UCSD-AML1 (cell line): ENCODE measurements at regions not wholly inside any gene's neighbourhood (a gene's known extent, or its start where the extent isn't known, plus 50 kb on each side); places are given as distances from the start of the nearest gene placed in this dataset.
"Not testable (repeated sequence)": the region's sequence is repeated elsewhere in the genome, so short reads cannot be mapped to it uniquely, and the experiment has no call there.

Experiments used
- DNase-seq: peaks from one replicate; lab custom pipeline; 2025; ENCODE audit not compliant: unreplicated experiment; lab: John Stamatoyannopoulos, UW

- DNase-seq = no peak
Observed at GRCh38 chr20:54323227-54323734, 115.4 kb downstream of the PFDN4 start.

- DNase-seq = no peak
Observed at GRCh38 chr20:54324041-54324440, 116.2 kb downstream of the PFDN4 start.

GRCh38 chr20:54324652-54325285 is 116.9 kb downstream of the PFDN4 start:
- DNase-seq = no peak

- no peak for DNase-seq
Observed at GRCh38 chr20:54335299-54335698, 127.4 kb downstream of the PFDN4 start.

- DNase-seq = no peak
Observed at GRCh38 chr20:54337144-54337543, 129.3 kb downstream of the PFDN4 start.

GRCh38 chr20:54339093-54339492 is 131.2 kb downstream of the PFDN4 start:
- peak; percentile 48 for DNase-seq

GRCh38 chr20:54340206-54340605 is 132.3 kb downstream of the PFDN4 start:
- no peak for DNase-seq

- no peak for DNase-seq
Observed at GRCh38 chr20:54340667-54341081, 132.8 kb downstream of the PFDN4 start.

GRCh38 chr20:54342258-54342920 is 133.0 kb upstream of the DOK5 start:
- DNase-seq = no peak

GRCh38 chr20:54343099-54343498 is 132.3 kb upstream of the DOK5 start:
- no peak for DNase-seq

- no peak for DNase-seq
Observed at GRCh38 chr20:54343634-54344033, 131.8 kb upstream of the DOK5 start.

GRCh38 chr20:54344832-54345231 is 130.6 kb upstream of the DOK5 start:
- no peak for DNase-seq

- DNase-seq = no peak
Observed at GRCh38 chr20:54345301-54345724, 130.1 kb upstream of the DOK5 start.

- no peak for DNase-seq
Observed at GRCh38 chr20:54345821-54346220, 129.6 kb upstream of the DOK5 start.

GRCh38 chr20:54346276-54346675 is 129.1 kb upstream of the DOK5 start:
- no peak for DNase-seq

- no peak for DNase-seq
Observed at GRCh38 chr20:54347166-54347833, 128.1 kb upstream of the DOK5 start.

GRCh38 chr20:54350415-54350814 is 125.0 kb upstream of the DOK5 start:
- no peak for DNase-seq

- DNase-seq = no peak
Observed at GRCh38 chr20:54351371-54352136, 123.8 kb upstream of the DOK5 start.

GRCh38 chr20:54352541-54352940 is 122.9 kb upstream of the DOK5 start:
- DNase-seq = not testable (repeated sequence)

- DNase-seq = no peak
Observed at GRCh38 chr20:54353292-54353691, 122.1 kb upstream of the DOK5 start.

- DNase-seq = no peak
Observed at GRCh38 chr20:54355631-54356280, 119.6 kb upstream of the DOK5 start.
